ENCODE measurements at regions not wholly inside any gene's neighbourhood (a gene's known extent, or its start where the extent isn't known, plus 50 kb on each side); places are given as distances from the start of the nearest gene placed in this dataset.

- TF ChIP-seq TSHZ2 (CRISPR knock-in tag; IDR thresholded peaks at IDR 0.05) (no peak), ZNF8 (CRISPR knock-in tag; IDR thresholded peaks at IDR 0.05) (no peak), ZFP30 (CRISPR knock-in tag; IDR thresholded peaks at IDR 0.05) (no peak), ESRRG (CRISPR knock-in tag; IDR thresholded peaks at IDR 0.05) (no peak), TOX (CRISPR knock-in tag; IDR thresholded peaks at IDR 0.05; ENCODE audit: borderline replicate concordance) (no peak), RARB (CRISPR knock-in tag; IDR thresholded peaks at IDR 0.05) (no peak), ARNTL (CRISPR knock-in tag; IDR thresholded peaks at IDR 0.05; ENCODE audit: borderline replicate concordance, low read depth) (no peak)
- ATAC-seq, result no peak
Measured at GRCh38 chr6:71406865-71407860, 118.6 kb downstream of the OGFRL1 start.

DNA sequence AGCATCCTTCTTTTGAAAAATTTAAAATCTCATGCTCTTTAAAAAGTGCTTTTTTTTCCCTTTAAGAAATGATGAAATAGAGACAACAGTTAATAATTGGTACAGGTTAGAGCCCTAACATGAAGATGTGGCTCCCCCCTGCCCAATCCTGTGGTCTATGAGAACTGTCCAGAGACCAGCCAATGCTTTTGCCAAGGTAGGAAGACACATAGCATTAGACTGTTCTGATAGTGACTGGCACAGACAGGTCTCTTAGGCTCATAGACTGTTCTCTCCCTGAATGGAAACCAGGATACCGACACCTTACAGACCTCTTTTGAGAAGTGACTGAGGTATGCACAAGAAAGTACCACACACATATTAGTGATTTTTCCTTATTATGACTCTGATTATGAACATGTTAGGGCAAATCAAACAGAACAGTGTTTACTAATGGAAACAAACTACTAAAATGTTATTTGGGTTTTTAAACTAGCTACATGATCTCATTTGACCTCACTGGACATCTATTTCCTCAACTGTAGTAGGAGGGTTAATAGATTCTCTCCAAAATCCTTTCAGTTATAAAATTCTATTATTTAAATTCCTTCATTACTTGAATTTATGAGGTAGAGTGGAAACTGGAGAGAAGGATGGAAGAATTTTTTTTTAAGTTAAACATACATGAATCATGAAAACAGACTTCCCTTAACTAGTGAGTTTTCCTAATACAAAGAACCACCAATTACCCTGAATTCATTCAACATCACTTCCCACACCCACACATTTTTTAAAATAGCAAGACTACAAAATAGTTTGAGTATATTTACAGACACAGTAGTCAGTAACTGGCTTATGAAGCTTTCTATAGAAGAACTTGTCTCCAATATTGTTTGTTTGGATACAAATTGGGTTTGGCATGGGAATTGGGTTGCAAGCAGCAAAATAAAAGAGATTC lies 120.4 kb downstream of the OGFRL1 start:
- TF ChIP-seq TOX (CRISPR knock-in tag; IDR thresholded peaks at IDR 0.05; ENCODE audit: borderline replicate concordance), result no peak
- no peak for TF ChIP-seq ARNTL (CRISPR knock-in tag; IDR thresholded peaks at IDR 0.05; ENCODE audit: borderline replicate concordance, low read depth)
- no peak for TF ChIP-seq TSHZ2 (CRISPR knock-in tag; IDR thresholded peaks at IDR 0.05)
- no peak for TF ChIP-seq OSR1 (CRISPR knock-in tag; IDR thresholded peaks at IDR 0.05)
- TF ChIP-seq PPARA (CRISPR knock-in tag; IDR thresholded peaks at IDR 0.05; ENCODE audit: borderline replicate concordance), result no peak
- TF ChIP-seq ZFP3 (CRISPR knock-in tag; IDR thresholded peaks at IDR 0.05), result no peak
- no peak for TF ChIP-seq RARB (CRISPR knock-in tag; IDR thresholded peaks at IDR 0.05)
- TF ChIP-seq ISL1 (CRISPR knock-in tag; IDR thresholded peaks at IDR 0.05), result no peak
- TF ChIP-seq CREB5 (CRISPR knock-in tag; IDR thresholded peaks at IDR 0.05; ENCODE audit: low read depth), result no peak
- TF ChIP-seq ESRRG (CRISPR knock-in tag; IDR thresholded peaks at IDR 0.05), result no peak
- no peak for TF ChIP-seq CSDC2 (CRISPR knock-in tag; IDR thresholded peaks at IDR 0.05)
- TF ChIP-seq TCF4 (CRISPR knock-in tag; IDR thresholded peaks at IDR 0.05; ENCODE audit: borderline replicate concordance), result no peak
- TF ChIP-seq GLIS3 (CRISPR knock-in tag; IDR thresholded peaks at IDR 0.05), result no peak
- TF ChIP-seq ZNF70 (CRISPR knock-in tag; IDR thresholded peaks at IDR 0.05), result no peak
- no peak for TF ChIP-seq ZC3H10 (CRISPR knock-in tag; IDR thresholded peaks at IDR 0.05)
- TF ChIP-seq ZNF565 (CRISPR knock-in tag; conservative IDR thresholded peaks at IDR 0.05; ENCODE audit: low read depth), result no peak
- TF ChIP-seq BACH2 (CRISPR knock-in tag; IDR thresholded peaks at IDR 0.05; ENCODE audit: borderline replicate concordance), result no peak
- TF ChIP-seq, protein P1, sequence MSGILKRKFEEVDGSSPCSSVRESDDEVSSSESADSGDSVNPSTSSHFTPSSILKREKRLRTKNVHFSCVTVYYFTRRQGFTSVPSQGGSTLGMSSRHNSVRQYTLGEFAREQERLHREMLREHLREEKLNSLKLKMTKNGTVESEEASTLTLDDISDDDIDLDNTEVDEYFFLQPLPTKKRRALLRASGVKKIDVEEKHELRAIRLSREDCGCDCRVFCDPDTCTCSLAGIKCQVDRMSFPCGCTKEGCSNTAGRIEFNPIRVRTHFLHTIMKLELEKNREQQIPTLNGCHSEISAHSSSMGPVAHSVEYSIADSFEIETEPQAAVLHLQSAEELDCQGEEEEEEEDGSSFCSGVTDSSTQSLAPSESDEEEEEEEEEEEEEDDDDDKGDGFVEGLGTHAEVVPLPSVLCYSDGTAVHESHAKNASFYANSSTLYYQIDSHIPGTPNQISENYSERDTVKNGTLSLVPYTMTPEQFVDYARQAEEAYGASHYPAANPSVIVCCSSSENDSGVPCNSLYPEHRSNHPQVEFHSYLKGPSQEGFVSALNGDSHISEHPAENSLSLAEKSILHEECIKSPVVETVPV (CRISPR knock-in tag; IDR thresholded peaks at IDR 0.05), result no peak
- ATAC-seq, result no peak

Measured in SK-N-SH treated with all-trans-retinoic acid at 6 μM for 48 hours (cell line).